ENCODE measurements at regions not wholly inside any gene's neighbourhood (a gene's known extent, or its start where the extent isn't known, plus 50 kb on each side); places are given as distances from the start of the nearest gene placed in this dataset.

DNA sequence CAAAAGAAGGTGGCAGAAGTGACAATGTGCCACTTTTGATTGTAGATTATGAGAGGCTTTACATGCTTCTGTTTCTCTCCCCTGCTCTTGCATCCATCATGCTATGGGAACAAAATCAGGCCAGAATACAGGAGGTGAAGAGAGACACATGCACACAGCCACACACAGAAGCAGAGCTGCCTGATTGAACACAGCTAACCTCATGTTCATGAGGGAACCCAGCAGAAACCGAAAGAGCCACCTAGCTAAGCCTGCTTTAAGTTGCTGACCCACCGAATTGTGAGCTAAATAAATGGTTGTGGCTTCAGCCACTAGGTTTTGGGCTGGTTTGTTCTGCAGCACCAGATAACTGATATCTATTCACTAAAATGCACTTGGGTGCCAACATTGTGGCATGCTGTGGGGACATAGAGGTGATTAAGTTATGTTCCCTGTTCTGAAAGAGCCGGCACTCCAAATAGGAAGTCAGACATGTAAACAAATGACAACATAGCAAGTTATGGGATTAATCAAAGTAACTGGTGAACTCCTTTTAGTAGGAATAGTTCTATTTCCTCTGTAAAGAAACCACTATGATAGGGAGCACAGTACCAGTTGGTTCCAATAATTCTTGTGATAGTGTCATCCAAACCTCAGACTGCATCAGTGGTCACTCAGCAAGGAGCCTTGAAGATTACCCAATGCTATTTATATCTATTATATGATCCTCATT, 93.6 kb upstream of the TNC start:
- H3K4me1 ChIP-seq (ENCODE audit: control insufficient read depth in 4 of 4, insufficient read depth in 4 of 4, low read length in 3 of 4), result peaks cover 0 to 13% (median 5%) of the 10 kb centered on the region in 4 donors
- no peak overlapping the region for H3K27ac ChIP-seq (ENCODE audit: low read depth in 1 of 2, low read length in 2 of 2)
- no peak overlapping the region for H3K4me3 ChIP-seq (ENCODE audit: low read depth in 1 of 3, low read length in 3 of 3)
- 66% methylated on average over 3 of the region's 3 CpGs for WGBS
- no peaks in the 10 kb centered on the region for H3K9me3 ChIP-seq (ENCODE audit: control insufficient read depth in 4 of 4, low read length in 3 of 4)
- TF ChIP-seq FOXA2 (IDR thresholded peaks at IDR 0.05) (no peak), TAF1 (conservative IDR thresholded peaks at IDR 0.05) (no peak), NR2F2 (IDR thresholded peaks at IDR 0.05) (no peak), YY1 (IDR thresholded peaks at IDR 0.05) (no peak), EGR1 (IDR thresholded peaks at IDR 0.05; ENCODE audit: low read depth in 2 of 2) (no peak), ZBTB33 (IDR thresholded peaks at IDR 0.05) (no peak), CTCF (IDR thresholded peaks at IDR 0.05; ENCODE audit: low read depth, low read length, missing input control) (no peak), MAX (IDR thresholded peaks at IDR 0.05) (no peak), JUND (IDR thresholded peaks at IDR 0.05) (no peak), HNF4G (IDR thresholded peaks at IDR 0.05) (no peak)
- TF ChIP-seq, protein P1, sequence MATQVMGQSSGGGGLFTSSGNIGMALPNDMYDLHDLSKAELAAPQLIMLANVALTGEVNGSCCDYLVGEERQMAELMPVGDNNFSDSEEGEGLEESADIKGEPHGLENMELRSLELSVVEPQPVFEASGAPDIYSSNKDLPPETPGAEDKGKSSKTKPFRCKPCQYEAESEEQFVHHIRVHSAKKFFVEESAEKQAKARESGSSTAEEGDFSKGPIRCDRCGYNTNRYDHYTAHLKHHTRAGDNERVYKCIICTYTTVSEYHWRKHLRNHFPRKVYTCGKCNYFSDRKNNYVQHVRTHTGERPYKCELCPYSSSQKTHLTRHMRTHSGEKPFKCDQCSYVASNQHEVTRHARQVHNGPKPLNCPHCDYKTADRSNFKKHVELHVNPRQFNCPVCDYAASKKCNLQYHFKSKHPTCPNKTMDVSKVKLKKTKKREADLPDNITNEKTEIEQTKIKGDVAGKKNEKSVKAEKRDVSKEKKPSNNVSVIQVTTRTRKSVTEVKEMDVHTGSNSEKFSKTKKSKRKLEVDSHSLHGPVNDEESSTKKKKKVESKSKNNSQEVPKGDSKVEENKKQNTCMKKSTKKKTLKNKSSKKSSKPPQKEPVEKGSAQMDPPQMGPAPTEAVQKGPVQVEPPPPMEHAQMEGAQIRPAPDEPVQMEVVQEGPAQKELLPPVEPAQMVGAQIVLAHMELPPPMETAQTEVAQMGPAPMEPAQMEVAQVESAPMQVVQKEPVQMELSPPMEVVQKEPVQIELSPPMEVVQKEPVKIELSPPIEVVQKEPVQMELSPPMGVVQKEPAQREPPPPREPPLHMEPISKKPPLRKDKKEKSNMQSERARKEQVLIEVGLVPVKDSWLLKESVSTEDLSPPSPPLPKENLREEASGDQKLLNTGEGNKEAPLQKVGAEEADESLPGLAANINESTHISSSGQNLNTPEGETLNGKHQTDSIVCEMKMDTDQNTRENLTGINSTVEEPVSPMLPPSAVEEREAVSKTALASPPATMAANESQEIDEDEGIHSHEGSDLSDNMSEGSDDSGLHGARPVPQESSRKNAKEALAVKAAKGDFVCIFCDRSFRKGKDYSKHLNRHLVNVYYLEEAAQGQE (IDR thresholded peaks at IDR 0.05), result no peak
- TF ChIP-seq, protein P2, sequence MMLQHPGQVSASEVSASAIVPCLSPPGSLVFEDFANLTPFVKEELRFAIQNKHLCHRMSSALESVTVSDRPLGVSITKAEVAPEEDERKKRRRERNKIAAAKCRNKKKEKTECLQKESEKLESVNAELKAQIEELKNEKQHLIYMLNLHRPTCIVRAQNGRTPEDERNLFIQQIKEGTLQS (IDR thresholded peaks at IDR 0.05), result no peak
- no peak for DNase-seq (ENCODE audit: low spot score)
- no peaks in the 10 kb centered on the region for H3K36me3 ChIP-seq (ENCODE audit: control insufficient read depth in 4 of 4, insufficient read depth in 3 of 4, low read depth in 1 of 4, low read length in 3 of 4)
- no peaks in the 10 kb centered on the region for H3K27me3 ChIP-seq (ENCODE audit: control insufficient read depth in 4 of 4, insufficient read depth in 4 of 4, low read length in 3 of 4)
- H3K9ac ChIP-seq (ENCODE audit: low read depth in 1 of 2, low read length in 2 of 2), result no peak overlapping the region

- Histone ChIP-seq H3K27ac (ENCODE audit: low read depth in 1 of 2, low read length in 2 of 2) (no peak overlapping the region), H3K4me3 (ENCODE audit: low read depth in 1 of 3, low read length in 3 of 3) (no peak overlapping the region), H3K27me3 (ENCODE audit: control insufficient read depth in 4 of 4, insufficient read depth in 4 of 4, low read length in 3 of 4) (no peaks in the 10 kb centered on the region), H3K36me3 (ENCODE audit: control insufficient read depth in 4 of 4, insufficient read depth in 3 of 4, low read depth in 1 of 4, low read length in 3 of 4) (no peaks in the 10 kb centered on the region), H3K9ac (ENCODE audit: low read depth in 1 of 2, low read length in 2 of 2) (no peak overlapping the region), H3K4me1 (ENCODE audit: control insufficient read depth in 4 of 4, insufficient read depth in 4 of 4, low read length in 3 of 4) (peaks cover 0 to 13% (median 5%) of the 10 kb centered on the region in 4 donors), H3K9me3 (ENCODE audit: control insufficient read depth in 4 of 4, low read length in 3 of 4) (no peaks in the 10 kb centered on the region)
- no peak for DNase-seq (ENCODE audit: low spot score)
- TF ChIP-seq ZBTB33 (IDR thresholded peaks at IDR 0.05) (no peak), YY1 (IDR thresholded peaks at IDR 0.05) (no peak), MAX (IDR thresholded peaks at IDR 0.05) (no peak), RXRA (IDR thresholded peaks at IDR 0.05) (no peak), HNF4A (conservative IDR thresholded peaks at IDR 0.05) (no peak), RAD21 (IDR thresholded peaks at IDR 0.05) (no peak), GABPA (IDR thresholded peaks at IDR 0.05 in 1 of 2, conservative IDR thresholded peaks at IDR 0.05 in 1 of 2) (no peak), FOXA1 (IDR thresholded peaks at IDR 0.05) (no peak), CTCF (IDR thresholded peaks at IDR 0.05; ENCODE audit: low read depth, low read length, missing input control) (no peak)
- TF ChIP-seq, protein P2 (IDR thresholded peaks at IDR 0.05), result no peak
Measured at GRCh38 chr9:115212125-115212605, 94.2 kb upstream of the TNC start.

Data from liver (tissue), 8 donors.